ENCODE measurements at regions not wholly inside any gene's neighbourhood (a gene's known extent, or its start where the extent isn't known, plus 50 kb on each side); places are given as distances from the start of the nearest gene placed in this dataset.

GRCh38 chr12:111024205-111024801 lies 103.9 kb upstream of the MYL2 start (continued):
- TF ChIP-seq ZNF274 (IDR thresholded peaks at IDR 0.05; ENCODE audit: low read depth, low read length) = no peak
- TF ChIP-seq ZBTB33 (IDR thresholded peaks at IDR 0.05; ENCODE audit: extremely low read depth, insufficient replicate concordance, low read length) = no peak

GRCh38 chr12:111022386-111022785 lies 102.0 kb upstream of the MYL2 start:
- H3K9ac ChIP-seq (ENCODE audit: low read length) = no peak overlapping the region
- H3K4me3 ChIP-seq (replicated peaks in 1 of 2; ENCODE audit: low read depth in 1 of 2, low read length in 2 of 2) = no peak overlapping the region
- H3K4me1 ChIP-seq (ENCODE audit: control insufficient read depth in 1 of 2, insufficient read depth in 2 of 2, low read length in 2 of 2) = peaks cover 0 to 4% of the 10 kb centered on the region in 2 experiments; a peak in 1 of 4 replicates
- no peaks in the 10 kb centered on the region for H3K79me2 ChIP-seq (ENCODE audit: insufficient read depth, low read length)
- ChIA-PET POLR2A (no interaction called here), CTCF (interaction anchor here (1.3 kb wide), 1 partner anchor 276 kb away, joined by 3 read pairs; no protein-coding TSS in a partner anchor), RAD21 (ENCODE audit: low non-redundant PET in 1 of 2, low total read pairs in 2 of 2, uncharacterized antibody in 2 of 2, unreplicated experiment in 2 of 2) (interaction anchor here in 1 of 2 experiments (1.1 kb wide), 1 partner anchor 250 kb away, joined by 3 read pairs; no protein-coding TSS in a partner anchor)
- no peak overlapping the region for H3K4me2 ChIP-seq (ENCODE audit: low read length)
- no peaks in the 10 kb centered on the region for H3K9me2 ChIP-seq (ENCODE audit: insufficient read depth)
- no peaks in the 10 kb centered on the region for H4K20me1 ChIP-seq (ENCODE audit: insufficient read depth)
- intact Hi-C loops (cut with micrococcal nuclease) = no loop called here
- H3K36me3 ChIP-seq (ENCODE audit: control insufficient read depth in 1 of 2, insufficient read depth in 2 of 2, low read length in 2 of 2) = no peaks in the 10 kb centered on the region
- no peak for DNase-seq (ENCODE audit: low read depth, low spot score)
- no peaks in the 10 kb centered on the region for H3K9me3 ChIP-seq (ENCODE audit: control insufficient read depth in 1 of 2, insufficient read depth in 1 of 2, low read depth in 1 of 2, low read length in 2 of 2)
- BruUV-seq (replicated peaks) = no TSS peak
- no peak overlapping the region for H2AFZ ChIP-seq (ENCODE audit: low read depth, low read length, poor library complexity, severe bottlenecking)
- H3K27ac ChIP-seq (ENCODE audit: low read depth, low read length) = no peak overlapping the region
- ATAC-seq = no peak
- no peak for TF ChIP-seq JUND (IDR thresholded peaks at IDR 0.05)
- H3K27me3 ChIP-seq (ENCODE audit: insufficient read depth, low read length) = peaks cover 8% of the 10 kb centered on the region

GRCh38 chr12:111014547-111014946 lies 94.2 kb upstream of the MYL2 start:
- Histone ChIP-seq H3K9me3 (ENCODE audit: control insufficient read depth in 1 of 2, insufficient read depth in 1 of 2, low read depth in 1 of 2, low read length in 2 of 2) (no peaks in the 10 kb centered on the region), H3K27ac (ENCODE audit: low read depth, low read length) (no peak overlapping the region), H3K27me3 (ENCODE audit: insufficient read depth, low read length) (peaks cover 32% of the 10 kb centered on the region), H3K4me1 (ENCODE audit: control insufficient read depth in 1 of 2, insufficient read depth in 2 of 2, low read length in 2 of 2) (no peaks in the 10 kb centered on the region), H3K4me2 (ENCODE audit: low read length) (no peak overlapping the region), H3K9me2 (ENCODE audit: insufficient read depth) (no peaks in the 10 kb centered on the region), H3K9ac (ENCODE audit: low read length) (no peak overlapping the region), H3K4me3 (replicated peaks in 1 of 2; ENCODE audit: low read depth in 1 of 2, low read length in 2 of 2) (no peak overlapping the region), H3K36me3 (ENCODE audit: control insufficient read depth in 1 of 2, insufficient read depth in 2 of 2, low read length in 2 of 2) (no peaks in the 10 kb centered on the region), H4K20me1 (ENCODE audit: insufficient read depth) (no peaks in the 10 kb centered on the region), H2AFZ (ENCODE audit: low read depth, low read length, poor library complexity, severe bottlenecking) (no peak overlapping the region), H3K79me2 (ENCODE audit: insufficient read depth, low read length) (no peaks in the 10 kb centered on the region)
- no peak for DNase-seq (ENCODE audit: low read depth, low spot score)
- ATAC-seq = no peak
- TF ChIP-seq POLR2A (IDR thresholded peaks at IDR 0.05; ENCODE audit: borderline replicate concordance, extremely low read depth, insufficient read depth, insufficient read length) = no peak
- no TSS peak for BruUV-seq (replicated peaks)
- POLR2A ChIA-PET = no interaction called here
- intact Hi-C loops (cut with micrococcal nuclease) = no loop called here
- CTCF ChIA-PET = no interaction called here
- RAD21 ChIA-PET (ENCODE audit: low non-redundant PET in 1 of 2, low total read pairs in 2 of 2, uncharacterized antibody in 2 of 2, unreplicated experiment in 2 of 2) = no interaction called here
